ENCODE measurements at regions not wholly inside any gene's neighbourhood (a gene's known extent, or its start where the extent isn't known, plus 50 kb on each side); places are given as distances from the start of the nearest gene placed in this dataset.

- no peak overlapping the region for H4K5ac ChIP-seq (ENCODE audit: insufficient read length, low read depth, low read length)
- no peaks in the 10 kb centered on the region for H3K79me1 ChIP-seq (ENCODE audit: insufficient read depth, low read depth, low read length, poor library complexity, severe bottlenecking)
Measured at GRCh38 chr22:27097506-27097905, 440.1 kb downstream of the MIAT start.

More at GRCh38 chr22:27097506-27097905, 440.1 kb downstream of the MIAT start:
- H2BK15ac ChIP-seq (ENCODE audit: low read depth, low read length) = no peak overlapping the region
- no peak overlapping the region for H3K27ac ChIP-seq (ENCODE audit: insufficient read length, low read depth, low read length)
- peaks cover 16 to 25% of the 10 kb centered on the region in 2 experiments for H3K4me1 Mint-ChIP-seq
- H3K4ac ChIP-seq (ENCODE audit: low read depth, low read length) = no peak overlapping the region
- H3K36me3 Mint-ChIP-seq (ENCODE audit: insufficient read depth in 1 of 3, low read depth in 3 of 3) = no peaks in the 10 kb centered on the region
- no peak overlapping the region for H2BK5ac ChIP-seq (ENCODE audit: insufficient read length, low read length)
- H3K23me2 ChIP-seq (ENCODE audit: insufficient read length, low read depth, low read length, poor library complexity, severe bottlenecking) = no peaks in the 10 kb centered on the region
- no peak overlapping the region for H3K27ac Mint-ChIP-seq
- H2BK20ac ChIP-seq (ENCODE audit: low read depth, low read length, poor library complexity, severe bottlenecking) = no peak overlapping the region
- no CpG with 5 or more reads among the region's 5 CpGs for WGBS (ENCODE audit: extremely low coverage, insufficient read length, low lambda C conversion rate)
- H2AK5ac ChIP-seq (ENCODE audit: insufficient read length, low read length) = no peak overlapping the region
- no peak overlapping the region for H3K56ac ChIP-seq (ENCODE audit: insufficient read length, low read depth, low read length)
- no peaks in the 10 kb centered on the region for H3K4me1 ChIP-seq (ENCODE audit: insufficient read depth, low read length)
- no peaks in the 10 kb centered on the region for H4K20me1 ChIP-seq (ENCODE audit: control insufficient read depth, insufficient read depth, insufficient read length)
- DNase-seq = no peak
- no peak overlapping the region for H3K9ac ChIP-seq (ENCODE audit: extremely low read depth, insufficient read length, low read length)
- no peak overlapping the region for H2AFZ ChIP-seq (ENCODE audit: low read length)
- no peak overlapping the region for H4K8ac ChIP-seq (replicated peaks; ENCODE audit: insufficient read length, low read depth, low read length)
- H3K79me2 ChIP-seq (ENCODE audit: insufficient read depth, low read length) = no peaks in the 10 kb centered on the region
- H3K9me3 ChIP-seq (ENCODE audit: control insufficient read depth, low read depth, low read length) = no peaks in the 10 kb centered on the region
- H3K18ac ChIP-seq (ENCODE audit: insufficient read length, low read depth, low read length) = no peak overlapping the region
- no peak overlapping the region for H3T11ph ChIP-seq (ENCODE audit: low read length)
- no peak overlapping the region for H3K23ac ChIP-seq (ENCODE audit: insufficient read length, low read depth, low read length)
- H3K27me3 ChIP-seq (ENCODE audit: insufficient read depth, low read length) = no peaks in the 10 kb centered on the region
- no peak overlapping the region for H2BK12ac ChIP-seq (ENCODE audit: insufficient read length, low read depth, low read length)
- H2BK120ac ChIP-seq (ENCODE audit: low read depth, low read length, poor library complexity, severe bottlenecking) = no peak overlapping the region
- peaks cover 31% of the 10 kb centered on the region for H3K27me3 Mint-ChIP-seq (ENCODE audit: low read depth)
- H4K91ac ChIP-seq (ENCODE audit: insufficient read length, low read depth, low read length) = no peak overlapping the region
- no peak overlapping the region for H3K4me3 Mint-ChIP-seq
- H3K14ac ChIP-seq (ENCODE audit: insufficient read depth, low read length) = no peak overlapping the region
- no peak overlapping the region for H3K4me2 ChIP-seq (ENCODE audit: insufficient read depth, insufficient read length, low read length)
- no peak for TF ChIP-seq CTCF (conservative IDR thresholded peaks at IDR 0.05)
- no peaks in the 10 kb centered on the region; a peak in 1 of 5 replicates for H3K9me3 Mint-ChIP-seq
